Smooth muscle cell (in vitro differentiated cells): ENCODE measurements at regions not wholly inside any gene's neighbourhood (a gene's known extent, or its start where the extent isn't known, plus 50 kb on each side); places are given as distances from the start of the nearest gene placed in this dataset.
A peak's percentile ranks its signal among the peaks of the same experiment; 100 is the strongest.
"Not testable (repeated sequence)": the region's sequence is repeated elsewhere in the genome, so short reads cannot be mapped to it uniquely, and the experiment has no call there.

Experiments used
- DNase-seq: peaks from one replicate; lab custom pipeline; 2025; ENCODE audit not compliant: unreplicated experiment; lab: John Stamatoyannopoulos, UW
- H2AFZ ChIP-seq: fragments of 200-600 bp; sonication (generic); 2 replicates; pipeline ENCODE4 v1.6.0; 2016; ENCODE audit warnings: antibody characterized with exemption, low read depth, mild to moderate bottlenecking
- H3F3A ChIP-seq: fragments of 200-600 bp; sonication (generic); 2 replicates; pipeline ENCODE4 v1.6.0; 2017; ENCODE audit warnings: antibody characterized with exemption, low read depth
- H3K27ac ChIP-seq: fragments of 200-600 bp; sonication (generic); 2 replicates; pipeline ENCODE4 v1.5.1; 2016; ENCODE audit warnings: low read depth, mild to moderate bottlenecking
- H3K27me3 ChIP-seq: fragments of 200-600 bp; sonication (generic); 2 replicates; pipeline ENCODE4 v1.6.1; 2016; ENCODE audit warnings: low read depth, mild to moderate bottlenecking
- H3K36me3 ChIP-seq: fragments of 200-600 bp; sonication (generic); 2 replicates; pipeline ENCODE4 v1.5.1; 2016; ENCODE audit warnings: low read depth
- H3K4me1 ChIP-seq: fragments of 200-600 bp; sonication (generic); 2 replicates; pipeline ENCODE4 v1.5.1; 2016; ENCODE audit warnings: low read depth
- H3K4me2 ChIP-seq: fragments of 200-600 bp; sonication (generic); 2 replicates; pipeline ENCODE4 v1.6.0; 2016; ENCODE audit warnings: mild to moderate bottlenecking
- H3K4me3 ChIP-seq: fragments of 200-600 bp; sonication (generic); 2 replicates; pipeline ENCODE4 v1.5.1; 2016; ENCODE audit warnings: mild to moderate bottlenecking
- H3K79me2 ChIP-seq: fragments of 200-600 bp; sonication (generic); 2 replicates; pipeline ENCODE4 v1.6.0; 2016; ENCODE audit warnings: low read depth, mild to moderate bottlenecking
- H3K9ac ChIP-seq: fragments of 200-600 bp; sonication (generic); 2 replicates; pipeline ENCODE4 v1.6.0; 2016; ENCODE audit warnings: low read depth
- H3K9me3 ChIP-seq: fragments of 200-600 bp; sonication (generic); replicated peaks from 2 replicates; pipeline ENCODE4 v1.5.1; 2016; ENCODE audit warnings: low read depth
- H4K20me1 ChIP-seq: fragments of 200-600 bp; sonication (generic); 2 replicates; pipeline ENCODE4 v1.6.0; 2016; ENCODE audit warnings: low read depth
- CTCF ChIP-seq: fragments of 200-600 bp; sonication (generic); IDR thresholded peaks from 2 replicates; pipeline ENCODE4 v1.5.1; 2017; ENCODE audit warnings: borderline replicate concordance, mild to moderate bottlenecking, antibody characterized with exemption; ENCODE audit not compliant: insufficient read depth, poor library complexity, severe bottlenecking
- WGBS: methylation state at CpG from one replicate; pipeline ENCODE4 v1.1.7; 2016; ENCODE audit warnings: low lambda C conversion rate; 5-methylcytosine and 5-hydroxymethylcytosine counted together

GRCh38 chr16:79836144-79836543 lies 235.6 kb upstream of the MAF start:
- H3K4me1 ChIP-seq: no peaks in the 10 kb centered on the region
- no peaks in the 10 kb centered on the region for H3K79me2 ChIP-seq
- H3F3A ChIP-seq: no peaks in the 10 kb centered on the region
- H3K36me3 ChIP-seq: no peaks in the 10 kb centered on the region
- H3K9ac ChIP-seq: no peak overlapping the region
- no peak overlapping the region for H2AFZ ChIP-seq
- no peak for DNase-seq
- 44% methylated on average over 2 of the region's 2 CpGs for WGBS
- H3K27ac ChIP-seq: no peak overlapping the region
- H3K4me2 ChIP-seq: peak overlapping the region; percentile 1
- H3K9me3 ChIP-seq: no peaks in the 10 kb centered on the region
- TF ChIP-seq CTCF: no peak
- H3K27me3 ChIP-seq: no peaks in the 10 kb centered on the region
- no peak overlapping the region for H3K4me3 ChIP-seq
- H4K20me1 ChIP-seq: no peaks in the 10 kb centered on the region

GRCh38 chr16:79835194-79835593 lies 234.7 kb upstream of the MAF start:
- Histone ChIP-seq H3K9me3 (no peaks in the 10 kb centered on the region), H3K4me2 (no peak overlapping the region), H3K27ac (no peak overlapping the region), H3F3A (no peaks in the 10 kb centered on the region), H3K9ac (no peak overlapping the region), H3K27me3 (no peaks in the 10 kb centered on the region), H3K4me1 (no peaks in the 10 kb centered on the region), H4K20me1 (no peaks in the 10 kb centered on the region), H3K4me3 (no peak overlapping the region), H3K36me3 (no peaks in the 10 kb centered on the region), H2AFZ (no peak overlapping the region), H3K79me2 (no peaks in the 10 kb centered on the region)
- DNase-seq: no peak
- WGBS: 72% methylated on average over 7 of the region's 7 CpGs
- TF ChIP-seq CTCF: no peak

- H2AFZ ChIP-seq: no peak overlapping the region
- H3K4me2 ChIP-seq: no peak overlapping the region
- no peak overlapping the region for H3K4me3 ChIP-seq
- H3K4me1 ChIP-seq: no peaks in the 10 kb centered on the region
- H3K27ac ChIP-seq: no peak overlapping the region
- peaks cover 3% of the 10 kb centered on the region for H3K36me3 ChIP-seq
- no peak overlapping the region for H3K9ac ChIP-seq
- no peaks in the 10 kb centered on the region for H3K79me2 ChIP-seq
- H3K9me3 ChIP-seq: no peaks in the 10 kb centered on the region
- TF ChIP-seq CTCF: no peak
- WGBS: 90% methylated on average over 4 of the region's 4 CpGs
- no peaks in the 10 kb centered on the region for H3F3A ChIP-seq
- no peaks in the 10 kb centered on the region for H3K27me3 ChIP-seq
- no peak for DNase-seq
- no peaks in the 10 kb centered on the region for H4K20me1 ChIP-seq
Measured at GRCh38 chr16:79834720-79835119, 234.2 kb upstream of the MAF start.

- H4K20me1 ChIP-seq, H3K27me3 ChIP-seq, H3K9me3 ChIP-seq, H3K4me1 ChIP-seq, H2AFZ ChIP-seq, H3F3A ChIP-seq, H3K27ac ChIP-seq, H3K9ac ChIP-seq, H3K4me2 ChIP-seq, DNase-seq, H3K36me3 ChIP-seq, H3K79me2 ChIP-seq, H3K4me3 ChIP-seq: not testable (repeated sequence)
Measured at GRCh38 chr16:79834003-79834402, 233.5 kb upstream of the MAF start.
